ENCODE measurements at regions not wholly inside any gene's neighbourhood (a gene's known extent, or its start where the extent isn't known, plus 50 kb on each side); places are given as distances from the start of the nearest gene placed in this dataset.

DNA sequence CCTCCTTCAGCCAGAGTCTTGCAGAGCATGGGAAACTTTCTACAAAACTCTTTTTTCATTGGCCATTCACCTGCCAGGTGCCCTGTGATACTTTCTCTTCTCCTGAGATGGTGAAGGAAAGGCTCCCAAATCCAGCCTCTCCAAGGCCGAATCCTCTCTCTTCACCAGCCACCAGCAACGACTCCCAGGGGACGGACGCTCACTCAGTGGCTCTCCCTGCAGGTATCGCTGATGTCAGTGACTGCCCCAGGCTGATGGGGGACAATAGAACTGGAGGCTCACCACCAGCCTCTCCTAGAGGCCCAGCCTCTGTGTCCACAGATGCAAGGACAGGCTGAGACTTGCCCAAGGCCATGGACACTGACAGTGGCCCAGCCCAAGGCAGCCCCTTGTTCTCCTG, 204.1 kb downstream of the BCL11B start:
- no peak overlapping the region for H3K4me2 ChIP-seq (ENCODE audit: insufficient read depth, low read length, poor library complexity, severe bottlenecking)
- H2BK15ac ChIP-seq (ENCODE audit: low read length) = no peak overlapping the region
- no peak overlapping the region for H3K9ac ChIP-seq (ENCODE audit: low read depth, low read length, poor library complexity)
- no peak overlapping the region for H4K91ac ChIP-seq (ENCODE audit: low read depth, low read length, poor library complexity)
- H2AK5ac ChIP-seq (ENCODE audit: low read depth, low read length) = peak overlapping the region; percentile 11
- no peak for DNase-seq (ENCODE audit: low spot score)
- H3K27me3 ChIP-seq (ENCODE audit: control insufficient read depth in 3 of 3, insufficient read depth in 3 of 3, low read depth in 1 of 3, low read length in 3 of 3) = no peaks in the 10 kb centered on the region
- no peak overlapping the region for H2AFZ ChIP-seq (ENCODE audit: low read length)
- H2BK120ac ChIP-seq (ENCODE audit: low read depth, low read length) = no peak overlapping the region
- no peak overlapping the region for H4K8ac ChIP-seq (ENCODE audit: low read depth, low read length)
- H2BK5ac ChIP-seq (ENCODE audit: low read length) = no peak overlapping the region
- H3K79me1 ChIP-seq (ENCODE audit: low read depth, low read length) = no peaks in the 10 kb centered on the region
- no peak overlapping the region for H3K4ac ChIP-seq (ENCODE audit: low read length)
- no peaks in the 10 kb centered on the region for H3K36me3 ChIP-seq (replicated peaks in 1 of 2; ENCODE audit: control insufficient read depth in 2 of 2, insufficient read depth in 2 of 2, low read length in 2 of 2)
- H3K4me3 ChIP-seq (ENCODE audit: low read length in 2 of 2) = no peak overlapping the region
- WGBS, 2 donors (ENCODE audit: extremely low coverage in 2 of 2, insufficient read length in 2 of 2, insufficient replicate concordance in 1 of 2) = no CpG with 5 or more reads among the region's 5 CpGs
- H3K18ac ChIP-seq (ENCODE audit: low read length) = peak overlapping the region; percentile 67
- H3K9me3 ChIP-seq (replicated peaks in 1 of 2; ENCODE audit: control insufficient read depth in 2 of 2, insufficient read depth in 1 of 2, low read depth in 1 of 2, low read length in 2 of 2) = no peaks in the 10 kb centered on the region
- peaks cover 0 to 2% of the 10 kb centered on the region in 2 donors for H3K4me1 ChIP-seq (ENCODE audit: control insufficient read depth in 2 of 2, insufficient read depth in 1 of 2, low read depth in 1 of 2, low read length in 2 of 2)
- no peak overlapping the region for H3K14ac ChIP-seq (ENCODE audit: low read length)
- no peak overlapping the region for H3K23ac ChIP-seq (ENCODE audit: low read depth, low read length, poor library complexity)
- no peak overlapping the region for H3K27ac ChIP-seq (replicated peaks; ENCODE audit: low read length)
- no peak overlapping the region for H2BK12ac ChIP-seq (ENCODE audit: low read length)

DNA sequence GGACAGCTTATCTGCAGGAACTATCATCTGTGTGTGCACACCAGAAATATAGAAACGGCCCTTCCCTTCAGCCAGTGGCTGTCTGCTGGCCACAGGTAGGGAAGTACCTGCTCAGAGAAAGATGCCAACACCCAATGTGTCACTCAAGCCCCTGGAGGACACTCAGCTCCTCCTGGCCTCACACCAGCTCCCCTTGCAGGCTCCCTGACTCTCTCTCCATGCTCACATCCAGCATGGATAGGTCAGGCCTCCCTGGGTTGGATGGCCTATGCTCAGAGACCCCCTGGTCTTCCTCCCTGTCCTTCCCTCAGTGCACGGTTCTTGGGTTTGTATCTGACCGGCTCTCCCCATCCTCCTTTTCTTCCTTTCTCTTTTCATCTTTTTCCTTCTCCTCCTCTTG, 202.1 kb downstream of the BCL11B start:
- no CpG with 5 or more reads among the region's 3 CpGs for WGBS, 2 donors (ENCODE audit: extremely low coverage in 2 of 2, insufficient read length in 2 of 2, insufficient replicate concordance in 1 of 2)
- Histone ChIP-seq H3K18ac (ENCODE audit: low read length) (no peak overlapping the region), H4K8ac (ENCODE audit: low read depth, low read length) (no peak overlapping the region)

GRCh38 chr14:99072433-99072832, 199.6 kb downstream of the BCL11B start:
- Histone ChIP-seq H2BK15ac (ENCODE audit: low read length) (peak overlapping the region; percentile 16), H3K9ac (ENCODE audit: low read depth, low read length, poor library complexity) (no peak overlapping the region), H2BK5ac (ENCODE audit: low read length) (no peak overlapping the region), H2AFZ (ENCODE audit: low read length) (no peak overlapping the region), H4K91ac (ENCODE audit: low read depth, low read length, poor library complexity) (no peak overlapping the region), H3K27me3 (ENCODE audit: control insufficient read depth in 3 of 3, insufficient read depth in 3 of 3, low read depth in 1 of 3, low read length in 3 of 3) (no peaks in the 10 kb centered on the region), H3K9me3 (replicated peaks in 1 of 2; ENCODE audit: control insufficient read depth in 2 of 2, insufficient read depth in 1 of 2, low read depth in 1 of 2, low read length in 2 of 2) (no peaks in the 10 kb centered on the region), H2AK5ac (ENCODE audit: low read depth, low read length) (peak overlapping the region; percentile 53), H3K18ac (ENCODE audit: low read length) (peak overlapping the region; percentile 65), H3K4me1 (ENCODE audit: control insufficient read depth in 2 of 2, insufficient read depth in 1 of 2, low read depth in 1 of 2, low read length in 2 of 2) (no peaks in the 10 kb centered on the region), H3K23ac (ENCODE audit: low read depth, low read length, poor library complexity) (no peak overlapping the region), H3K36me3 (replicated peaks in 1 of 2; ENCODE audit: control insufficient read depth in 2 of 2, insufficient read depth in 2 of 2, low read length in 2 of 2) (no peaks in the 10 kb centered on the region), H4K8ac (ENCODE audit: low read depth, low read length) (no peak overlapping the region), H2BK12ac (ENCODE audit: low read length) (no peak overlapping the region), H3K27ac (replicated peaks; ENCODE audit: low read length) (no peak overlapping the region), H3K4me2 (ENCODE audit: insufficient read depth, low read length, poor library complexity, severe bottlenecking) (no peak overlapping the region), H3K14ac (ENCODE audit: low read length) (no peak overlapping the region), H2BK120ac (ENCODE audit: low read depth, low read length) (no peak overlapping the region), H3K4me3 (ENCODE audit: low read length in 2 of 2) (peak overlapping the region in 1 of 2 donors; percentile 49), H3K4ac (ENCODE audit: low read length) (no peak overlapping the region), H3K79me1 (ENCODE audit: low read depth, low read length) (no peaks in the 10 kb centered on the region)
- DNase-seq (ENCODE audit: low spot score) = no peak
- no CpG with 5 or more reads among the region's 12 CpGs for WGBS, 2 donors (ENCODE audit: extremely low coverage in 2 of 2, insufficient read length in 2 of 2, insufficient replicate concordance in 1 of 2)

More for the DNA sequence above, 202.1 kb downstream of the BCL11B start:
- no peak overlapping the region for H2AK5ac ChIP-seq (ENCODE audit: low read depth, low read length)
- H2BK120ac ChIP-seq (ENCODE audit: low read depth, low read length) = no peak overlapping the region
- peak overlapping the region; percentile 17 for H3K14ac ChIP-seq (ENCODE audit: low read length)
- H3K27me3 ChIP-seq (ENCODE audit: control insufficient read depth in 3 of 3, insufficient read depth in 3 of 3, low read depth in 1 of 3, low read length in 3 of 3) = no peaks in the 10 kb centered on the region
- H3K23ac ChIP-seq (ENCODE audit: low read depth, low read length, poor library complexity) = no peak overlapping the region
- no peak overlapping the region for H2BK15ac ChIP-seq (ENCODE audit: low read length)
- H2BK5ac ChIP-seq (ENCODE audit: low read length) = peak overlapping the region; percentile 10
- no peak overlapping the region for H3K9ac ChIP-seq (ENCODE audit: low read depth, low read length, poor library complexity)
- H2BK12ac ChIP-seq (ENCODE audit: low read length) = no peak overlapping the region
- H3K27ac ChIP-seq (replicated peaks; ENCODE audit: low read length) = no peak overlapping the region
- no peak overlapping the region for H3K4me3 ChIP-seq (ENCODE audit: low read length in 2 of 2)
- H3K4me2 ChIP-seq (ENCODE audit: insufficient read depth, low read length, poor library complexity, severe bottlenecking) = no peak overlapping the region
- no peak overlapping the region for H3K4ac ChIP-seq (ENCODE audit: low read length)
- H3K4me1 ChIP-seq (ENCODE audit: control insufficient read depth in 2 of 2, insufficient read depth in 1 of 2, low read depth in 1 of 2, low read length in 2 of 2) = no peaks in the 10 kb centered on the region
- no peak overlapping the region for H4K91ac ChIP-seq (ENCODE audit: low read depth, low read length, poor library complexity)
- H3K79me1 ChIP-seq (ENCODE audit: low read depth, low read length) = no peaks in the 10 kb centered on the region
- H3K9me3 ChIP-seq (replicated peaks in 1 of 2; ENCODE audit: control insufficient read depth in 2 of 2, insufficient read depth in 1 of 2, low read depth in 1 of 2, low read length in 2 of 2) = no peaks in the 10 kb centered on the region
- no peak for DNase-seq (ENCODE audit: low spot score)
- H2AFZ ChIP-seq (ENCODE audit: low read length) = no peak overlapping the region
- no peaks in the 10 kb centered on the region for H3K36me3 ChIP-seq (replicated peaks in 1 of 2; ENCODE audit: control insufficient read depth in 2 of 2, insufficient read depth in 2 of 2, low read length in 2 of 2)

GRCh38 chr14:99072956-99073355, 199.0 kb downstream of the BCL11B start:
- Histone ChIP-seq H2AK5ac (ENCODE audit: low read depth, low read length) (no peak overlapping the region), H4K91ac (ENCODE audit: low read depth, low read length, poor library complexity) (no peak overlapping the region), H3K18ac (ENCODE audit: low read length) (no peak overlapping the region), H3K9me3 (replicated peaks in 1 of 2; ENCODE audit: control insufficient read depth in 2 of 2, insufficient read depth in 1 of 2, low read depth in 1 of 2, low read length in 2 of 2) (no peaks in the 10 kb centered on the region), H2BK5ac (ENCODE audit: low read length) (no peak overlapping the region), H3K4me1 (ENCODE audit: control insufficient read depth in 2 of 2, insufficient read depth in 1 of 2, low read depth in 1 of 2, low read length in 2 of 2) (no peaks in the 10 kb centered on the region), H3K4me3 (ENCODE audit: low read length in 2 of 2) (no peak overlapping the region), H3K27ac (replicated peaks; ENCODE audit: low read length) (no peak overlapping the region), H3K27me3 (ENCODE audit: control insufficient read depth in 3 of 3, insufficient read depth in 3 of 3, low read depth in 1 of 3, low read length in 3 of 3) (no peaks in the 10 kb centered on the region), H3K9ac (ENCODE audit: low read depth, low read length, poor library complexity) (no peak overlapping the region), H3K14ac (ENCODE audit: low read length) (no peak overlapping the region), H3K79me1 (ENCODE audit: low read depth, low read length) (no peaks in the 10 kb centered on the region), H3K23ac (ENCODE audit: low read depth, low read length, poor library complexity) (no peak overlapping the region), H3K4me2 (ENCODE audit: insufficient read depth, low read length, poor library complexity, severe bottlenecking) (no peak overlapping the region), H4K8ac (ENCODE audit: low read depth, low read length) (no peak overlapping the region), H2BK120ac (ENCODE audit: low read depth, low read length) (no peak overlapping the region), H2BK12ac (ENCODE audit: low read length) (no peak overlapping the region), H2BK15ac (ENCODE audit: low read length) (no peak overlapping the region), H2AFZ (ENCODE audit: low read length) (no peak overlapping the region), H3K4ac (ENCODE audit: low read length) (no peak overlapping the region), H3K36me3 (replicated peaks in 1 of 2; ENCODE audit: control insufficient read depth in 2 of 2, insufficient read depth in 2 of 2, low read length in 2 of 2) (no peaks in the 10 kb centered on the region)
- WGBS, 2 donors (ENCODE audit: extremely low coverage in 2 of 2, insufficient read length in 2 of 2, insufficient replicate concordance in 1 of 2) = no CpG with 5 or more reads among the region's 6 CpGs
- DNase-seq (ENCODE audit: low spot score) = no peak
